LoVo (cell line): ENCODE measurements at regions not wholly inside any gene's neighbourhood (a gene's known extent, or its start where the extent isn't known, plus 50 kb on each side); places are given as distances from the start of the nearest gene placed in this dataset.
A peak's percentile ranks its signal among the peaks of the same experiment; 100 is the strongest.
"Not testable (repeated sequence)": the region's sequence is repeated elsewhere in the genome, so short reads cannot be mapped to it uniquely, and the experiment has no call there.

ENCODE experiments used
- DNase-seq: peaks from one replicate; pipeline ENCODE4 v3.0.0-alpha.2; 2016; ENCODE audit warnings: low spot score

DNA sequence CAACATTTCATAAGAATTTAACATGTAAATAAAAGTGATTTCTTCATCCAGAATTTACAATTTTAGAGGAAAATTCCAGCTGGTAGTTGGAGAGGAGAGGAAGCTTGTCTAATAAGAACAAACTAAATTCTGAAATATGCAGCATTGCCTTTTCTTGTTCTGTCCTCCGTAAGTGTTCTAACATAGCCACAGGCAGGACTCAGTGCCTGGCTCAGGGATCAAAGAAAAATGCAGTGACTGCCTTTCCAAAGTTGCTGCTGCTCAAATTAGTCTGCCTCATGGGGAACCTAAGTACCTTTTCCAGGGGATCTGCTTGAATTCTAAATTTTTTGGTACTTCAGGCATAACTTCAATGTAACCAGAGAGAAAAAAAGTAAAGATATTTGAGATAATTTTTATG is 713.0 kb upstream of the CADM2 start:
- DNase-seq: no peak

DNA sequence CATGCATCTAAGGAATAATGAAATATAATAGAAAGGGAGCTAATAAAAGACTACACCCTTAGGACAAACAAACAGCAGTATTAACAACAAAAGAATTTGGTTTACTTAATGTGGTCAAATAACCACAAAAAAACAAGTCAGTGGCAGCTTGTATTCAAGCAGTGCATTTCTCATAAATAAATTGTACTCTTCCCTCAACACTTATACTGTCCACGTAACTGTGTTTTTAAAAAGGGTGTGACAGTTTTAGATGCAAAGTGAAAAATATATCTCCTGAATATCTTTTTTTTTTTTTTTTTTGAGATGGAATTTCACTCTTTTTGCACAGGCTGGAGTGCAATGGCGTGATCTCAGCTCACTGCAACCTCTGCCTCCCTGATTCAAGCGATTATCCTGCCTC is 698.2 kb upstream of the CADM2 start:
- DNase-seq: no peak

DNA sequence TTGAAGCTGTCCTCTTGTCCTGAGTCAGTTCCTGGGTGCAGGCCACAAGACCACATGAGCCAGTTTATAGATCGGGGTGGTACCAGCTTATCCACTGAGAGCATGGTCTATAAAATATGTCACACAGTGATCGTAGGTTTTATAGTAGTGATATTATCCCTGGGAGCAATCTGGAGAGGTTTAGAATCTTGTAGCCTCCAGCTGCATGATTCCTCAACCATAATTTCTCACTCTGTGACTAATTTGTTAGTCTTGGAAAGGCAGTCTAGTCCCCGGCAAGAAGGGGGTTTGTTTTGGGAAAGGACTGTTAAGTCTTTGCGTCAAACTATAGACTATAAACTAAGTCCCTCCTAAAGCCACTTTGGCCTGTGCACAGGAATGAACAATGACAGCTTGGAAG is 693.0 kb upstream of the CADM2 start:
- DNase-seq: no peak

DNA sequence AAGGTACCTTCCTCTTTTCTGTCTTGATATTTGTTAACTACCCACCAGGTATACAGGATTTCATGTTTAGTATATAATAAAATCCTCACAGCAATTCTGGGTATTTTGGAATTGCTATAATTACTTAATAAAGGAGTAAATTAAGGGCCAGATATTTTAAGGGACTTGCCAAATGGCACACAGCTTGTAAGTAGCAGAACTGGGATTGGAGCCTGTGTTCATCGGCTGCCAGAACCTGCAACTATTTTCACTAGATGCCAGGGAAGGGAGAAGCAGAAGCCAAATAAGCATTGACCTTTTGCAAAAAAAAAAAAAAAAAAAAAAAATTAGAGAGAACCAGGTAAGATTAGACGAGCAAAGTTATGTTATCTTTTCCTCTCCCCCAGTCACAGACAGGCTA is 683.3 kb upstream of the CADM2 start:
- DNase-seq: no peak

DNA sequence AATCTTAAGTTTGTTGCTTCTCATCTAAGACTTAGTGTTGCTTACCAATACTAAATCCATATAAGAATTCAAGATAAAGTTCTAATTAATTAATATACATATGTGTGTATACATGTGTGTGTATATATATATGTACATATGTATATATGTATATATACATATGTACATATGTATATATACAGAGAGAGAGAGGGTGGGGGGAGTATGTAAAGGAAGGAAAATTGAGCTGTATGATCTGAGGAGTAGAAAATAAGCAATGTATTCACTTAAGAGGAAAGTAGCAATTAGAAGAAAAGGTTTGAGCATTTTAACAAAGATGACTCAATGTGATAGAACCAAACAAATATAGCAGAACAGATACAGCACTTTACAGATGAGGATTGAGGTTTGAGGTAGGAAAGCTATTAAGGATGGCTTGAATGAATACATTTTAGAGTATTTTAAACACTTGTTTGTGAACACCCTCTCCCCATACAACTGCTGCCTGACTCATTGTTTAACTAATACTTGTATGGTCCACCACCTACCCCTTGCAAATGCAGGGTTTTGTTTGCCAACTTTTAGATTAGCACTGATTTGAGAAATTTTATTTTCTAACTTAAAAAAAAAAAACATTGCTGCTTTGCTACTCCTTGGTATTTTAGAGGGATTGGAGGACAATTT is 681.1 kb upstream of the CADM2 start:
- DNase-seq: no peak

DNA sequence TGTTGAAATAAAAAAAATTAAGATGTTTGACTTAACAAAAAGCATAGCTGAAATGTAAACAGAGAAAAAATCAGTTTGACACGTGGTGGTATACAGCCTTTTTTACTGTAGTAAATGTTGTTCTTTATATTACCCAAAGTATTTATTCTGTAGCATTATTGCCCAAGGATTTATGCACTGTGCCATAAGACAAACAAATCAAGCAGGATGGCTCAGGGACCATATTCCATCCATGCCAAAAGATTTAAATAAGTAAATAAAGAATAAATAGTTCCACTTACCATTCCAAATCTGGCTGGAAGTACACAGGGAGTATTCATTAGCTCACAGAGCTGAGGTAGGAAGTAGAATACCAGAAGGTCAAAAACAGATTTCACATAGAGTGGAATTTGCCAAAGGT is 666.7 kb upstream of the CADM2 start:
- no peak for DNase-seq

- DNase-seq: no peak
Measured at GRCh38 chr3:84299329-84299728, 659.5 kb upstream of the CADM2 start.

- DNase-seq: no peak
Measured at GRCh38 chr3:84304214-84304613, 654.6 kb upstream of the CADM2 start.

DNA sequence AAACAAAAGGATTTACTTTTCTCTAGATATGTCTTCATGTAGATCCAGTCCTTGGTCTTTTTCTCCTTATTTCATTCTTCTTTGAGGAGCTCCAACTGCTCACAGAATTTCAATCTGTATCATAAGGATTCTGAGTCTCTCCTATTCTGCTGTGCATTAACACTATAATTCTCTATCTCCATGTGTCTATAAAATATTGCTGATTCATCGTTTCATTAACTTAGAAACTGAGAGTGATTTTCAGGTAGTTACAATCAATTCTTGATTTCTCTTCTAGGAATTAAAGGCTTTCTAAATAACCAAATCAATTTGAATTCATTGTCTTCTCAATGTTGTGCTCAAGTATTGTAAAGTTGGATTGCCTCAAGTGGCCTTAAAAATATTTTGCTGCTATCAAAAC is 651.5 kb upstream of the CADM2 start:
- no peak for DNase-seq

- no peak for DNase-seq
Measured at GRCh38 chr3:84308379-84308778, 650.4 kb upstream of the CADM2 start.

DNA sequence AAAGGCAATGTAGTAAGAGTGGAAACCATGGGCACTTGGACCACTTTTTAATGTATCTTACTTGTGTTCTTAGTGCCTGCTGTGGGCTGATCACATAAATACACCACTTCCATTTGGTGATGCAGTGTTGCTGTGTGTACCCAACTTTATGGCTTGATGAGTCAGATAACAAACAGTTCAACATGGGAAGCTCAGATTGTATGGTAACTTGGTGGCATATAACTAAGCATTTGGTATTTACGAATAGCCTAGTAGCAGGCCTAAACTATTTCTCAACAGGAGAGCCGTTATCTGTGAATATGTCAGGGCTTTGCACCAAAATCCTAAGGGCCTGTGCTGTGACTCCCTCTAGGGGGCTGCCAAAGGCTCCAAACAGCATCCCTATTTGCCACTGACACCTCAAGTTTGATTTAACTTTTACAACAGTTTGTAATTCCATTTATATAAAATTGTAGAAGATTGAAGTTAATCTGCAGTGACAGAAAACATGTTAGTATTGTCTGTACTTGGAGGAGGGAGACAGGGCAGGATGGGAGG is 640.4 kb upstream of the CADM2 start:
- peak; percentile 2 for DNase-seq

- not testable (repeated sequence) for DNase-seq
Measured at GRCh38 chr3:84365563-84366278, 593.1 kb upstream of the CADM2 start.
